Islet precursor cell (in vitro differentiated cells): ENCODE measurements at regions not wholly inside any gene's neighbourhood (a gene's known extent, or its start where the extent isn't known, plus 50 kb on each side); places are given as distances from the start of the nearest gene placed in this dataset.
"Not testable (repeated sequence)": the region's sequence is repeated elsewhere in the genome, so short reads cannot be mapped to it uniquely, and the experiment has no call there.

Experiments
- DNase-seq: peaks from one replicate; pipeline ENCODE4 v3.0.0-alpha.2; 2018

DNA sequence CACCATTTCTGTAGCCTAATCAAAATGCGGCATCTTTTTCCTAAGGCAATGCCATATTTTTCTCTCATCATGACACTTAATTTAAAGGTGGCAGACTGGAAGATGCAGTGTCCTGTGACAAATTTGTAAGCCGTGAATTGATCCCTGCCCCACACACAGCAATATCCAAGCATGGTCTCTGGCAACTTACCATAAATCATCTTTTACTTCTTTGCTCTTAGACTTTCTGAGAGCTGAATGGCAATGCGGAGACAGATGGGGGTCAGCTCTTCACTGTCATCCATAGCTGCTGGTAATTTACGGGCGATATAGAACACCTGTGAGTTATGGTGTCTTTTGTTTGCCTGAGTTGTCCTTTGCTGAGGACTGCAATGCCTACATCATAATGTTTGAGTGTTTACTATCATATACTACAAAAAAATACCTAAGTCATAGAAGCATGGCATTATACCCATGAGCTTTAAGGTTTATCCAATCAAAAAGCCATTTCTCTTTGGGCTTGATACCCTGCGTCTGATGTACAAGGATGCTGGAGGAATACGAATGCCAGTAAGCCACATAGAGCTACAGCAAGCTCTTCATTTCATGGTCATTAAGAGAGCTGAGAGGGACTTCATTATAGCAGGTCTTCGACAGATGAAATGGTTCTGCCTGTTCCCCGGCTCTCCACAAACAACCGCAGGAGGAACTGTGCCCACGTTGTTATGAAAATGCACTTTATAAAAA is 148.1 kb downstream of the TRIML1 start:
- DNase-seq, result no peak

DNA sequence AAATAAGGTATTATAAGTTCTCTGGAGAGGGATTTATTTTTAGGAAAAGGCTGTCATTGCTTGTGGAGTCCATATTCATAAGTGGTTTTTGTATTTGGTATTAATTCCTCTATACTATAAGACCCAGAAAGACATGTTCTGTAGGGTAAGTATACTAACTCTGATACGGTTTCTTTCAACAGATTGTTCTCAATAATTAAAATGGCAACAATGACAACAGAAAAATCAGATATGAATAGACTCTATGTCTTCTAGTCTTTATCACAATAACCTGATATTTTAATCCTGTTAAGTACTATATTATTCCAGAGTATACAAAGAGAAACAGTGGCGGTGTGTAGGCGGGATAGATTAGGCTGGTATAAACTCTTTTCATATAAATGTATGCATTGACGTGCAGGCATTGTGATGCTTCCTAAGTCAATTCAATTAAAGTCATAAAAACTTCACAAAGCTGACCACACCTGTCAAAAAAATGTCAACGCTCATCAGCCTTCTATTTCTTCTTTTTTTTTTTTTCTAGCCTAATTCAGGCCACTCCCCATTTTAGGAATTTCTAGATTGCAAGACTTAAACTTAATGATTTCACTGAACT is 150.4 kb downstream of the TRIML1 start:
- DNase-seq, result no peak

DNA sequence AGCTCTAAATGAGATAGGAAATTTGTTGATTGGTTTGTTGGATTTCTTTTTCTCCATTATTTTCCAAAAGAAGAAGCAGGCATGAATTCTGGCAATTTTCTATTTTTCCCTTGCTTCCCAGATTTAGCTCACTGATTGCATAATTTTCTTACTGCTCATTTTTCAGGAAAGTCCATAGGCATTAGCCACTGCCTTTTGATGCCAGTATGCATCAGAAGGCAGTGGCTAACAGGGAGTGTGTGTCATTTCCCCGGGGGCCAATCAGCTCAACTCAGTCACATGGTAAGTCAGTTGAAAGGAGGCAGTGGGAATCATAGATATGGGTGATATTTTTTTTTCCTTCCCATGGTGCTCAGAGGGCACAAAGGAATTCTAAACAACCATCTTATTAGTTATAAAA is 156.7 kb downstream of the TRIML1 start:
- DNase-seq, result no peak

DNA sequence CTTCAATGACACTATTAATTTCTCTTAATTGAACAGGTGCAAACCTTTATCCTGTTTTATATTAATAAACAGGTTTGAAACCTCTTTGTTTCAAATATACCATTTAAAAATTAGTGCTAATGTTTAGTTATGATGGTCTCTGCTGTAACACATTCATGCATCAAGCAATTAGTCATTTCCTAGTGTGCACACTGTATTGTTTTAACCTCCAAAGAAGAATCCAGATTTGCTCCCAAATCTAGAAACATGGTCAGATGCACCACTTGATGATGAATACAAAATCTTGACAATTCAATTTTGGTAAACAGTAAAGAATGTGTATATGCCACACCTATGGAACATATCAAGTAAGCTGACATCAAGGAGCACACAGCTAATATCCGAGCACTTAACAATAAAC is 157.1 kb downstream of the TRIML1 start:
- DNase-seq, result no peak

DNA sequence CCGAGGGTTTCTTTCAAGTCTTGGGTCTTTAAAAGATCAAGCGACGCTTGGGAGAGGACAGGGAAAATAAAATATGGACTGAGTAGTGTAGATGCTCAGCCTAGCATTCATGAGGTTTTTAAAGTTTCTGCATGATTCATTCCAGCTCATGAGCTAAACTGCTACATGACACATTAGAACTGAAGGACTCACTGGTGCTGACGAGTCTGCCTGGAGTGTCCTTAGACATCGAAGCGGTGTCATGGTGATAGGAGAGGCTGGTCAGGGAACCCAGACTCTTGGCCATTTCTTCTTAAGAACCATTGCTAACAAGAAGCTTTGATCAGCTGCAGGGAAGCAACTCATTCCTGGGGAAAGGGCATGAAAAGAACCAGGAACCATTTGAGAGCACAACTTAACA is 158.6 kb downstream of the TRIML1 start:
- DNase-seq, result no peak

DNA sequence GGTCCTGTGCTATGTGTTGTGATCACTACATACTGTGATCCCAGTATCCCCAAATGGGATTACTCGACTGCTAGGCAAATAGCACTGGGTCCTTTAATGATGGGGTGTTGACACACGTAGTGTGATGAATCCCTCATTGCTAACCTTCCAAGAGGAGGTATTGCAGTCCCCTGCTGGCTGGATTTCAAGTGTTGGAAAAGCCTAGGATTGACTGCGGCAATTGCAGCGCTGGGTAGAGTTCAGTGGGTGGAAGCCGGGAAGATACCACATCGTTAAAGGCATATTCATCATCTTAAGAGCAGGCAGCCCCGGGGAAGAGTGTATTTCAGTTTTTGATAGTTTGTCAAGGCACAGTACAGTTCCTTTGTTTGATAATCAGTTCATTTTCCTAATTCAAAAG is 159.9 kb downstream of the TRIML1 start:
- no peak for DNase-seq

DNA sequence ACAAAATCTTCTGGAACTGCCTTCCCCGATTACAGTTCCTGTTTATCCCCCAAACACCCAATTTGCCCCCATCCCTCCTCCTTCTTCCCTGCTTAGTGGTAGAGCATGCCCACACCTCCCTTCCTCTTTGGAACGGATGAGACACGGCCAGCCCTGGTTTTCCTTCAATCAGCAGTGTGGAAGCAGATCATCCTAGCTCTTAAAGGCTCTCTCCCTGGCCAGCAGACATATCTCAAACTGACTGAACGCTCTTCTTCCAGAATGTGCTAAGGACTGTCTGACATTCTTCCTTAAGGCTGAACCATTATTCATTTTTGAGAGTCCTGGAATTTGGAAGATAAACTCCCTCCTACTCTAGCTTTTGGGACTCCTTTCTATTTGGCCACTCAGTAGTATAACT is 161.1 kb downstream of the TRIML1 start:
- DNase-seq, result no peak

DNA sequence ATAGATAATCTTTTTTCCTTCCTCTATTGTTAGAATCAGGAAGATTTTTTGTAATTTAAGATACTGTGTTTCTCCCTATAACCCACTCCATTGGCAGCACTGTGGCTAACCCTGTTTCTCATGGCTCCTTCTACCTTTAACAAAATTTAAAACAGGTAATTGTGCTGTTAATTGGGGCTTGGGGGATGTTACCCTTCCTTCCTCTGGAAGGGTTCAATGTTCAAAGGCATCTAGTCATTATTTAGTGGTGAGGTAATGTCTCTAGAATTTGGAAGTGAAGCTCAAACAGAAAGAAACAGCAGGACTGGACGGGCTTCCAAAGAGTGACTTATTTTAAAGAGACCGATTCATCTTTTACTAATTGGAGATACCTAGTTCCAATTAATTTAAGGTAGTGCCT is 166.4 kb downstream of the TRIML1 start:
- no peak for DNase-seq

DNA sequence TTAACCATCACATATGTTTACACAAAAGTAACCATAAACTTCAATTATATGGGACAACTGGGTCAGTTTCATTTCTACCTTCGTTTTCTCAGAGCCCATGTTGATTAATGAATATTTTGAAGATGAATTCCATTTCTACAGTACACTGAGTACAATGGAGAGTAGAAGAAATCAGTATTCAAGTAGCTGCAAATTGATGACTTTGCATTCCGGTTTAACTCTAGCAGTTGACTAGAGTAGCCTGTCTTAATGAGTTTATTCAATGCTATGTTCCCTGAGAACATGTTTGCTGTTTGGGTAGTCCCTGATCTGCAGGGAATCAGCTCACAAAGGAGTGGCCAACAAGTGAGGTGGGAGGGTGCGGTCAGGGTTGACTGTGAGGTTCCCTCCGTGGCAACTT is 168.3 kb downstream of the TRIML1 start:
- no peak for DNase-seq

DNA sequence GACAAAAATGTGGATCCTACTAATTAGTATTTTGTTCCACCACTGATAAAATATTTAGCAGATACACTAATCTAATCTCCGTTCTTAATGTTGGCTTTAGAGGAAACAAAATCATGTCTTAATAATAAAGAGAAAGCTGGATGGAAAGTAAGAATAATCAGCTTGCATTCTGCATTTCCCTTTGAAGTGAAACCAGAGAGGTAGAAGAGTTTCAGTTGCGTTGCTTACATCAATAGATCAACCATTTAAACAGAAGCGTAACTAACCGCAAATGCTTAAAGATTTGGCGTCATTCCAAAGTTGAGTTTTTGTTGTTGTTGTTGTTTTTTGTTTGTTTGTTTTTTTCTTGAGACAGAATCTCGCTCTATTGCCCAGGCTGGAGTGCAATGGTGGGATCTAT is 168.9 kb downstream of the TRIML1 start:
- DNase-seq, result no peak

DNA sequence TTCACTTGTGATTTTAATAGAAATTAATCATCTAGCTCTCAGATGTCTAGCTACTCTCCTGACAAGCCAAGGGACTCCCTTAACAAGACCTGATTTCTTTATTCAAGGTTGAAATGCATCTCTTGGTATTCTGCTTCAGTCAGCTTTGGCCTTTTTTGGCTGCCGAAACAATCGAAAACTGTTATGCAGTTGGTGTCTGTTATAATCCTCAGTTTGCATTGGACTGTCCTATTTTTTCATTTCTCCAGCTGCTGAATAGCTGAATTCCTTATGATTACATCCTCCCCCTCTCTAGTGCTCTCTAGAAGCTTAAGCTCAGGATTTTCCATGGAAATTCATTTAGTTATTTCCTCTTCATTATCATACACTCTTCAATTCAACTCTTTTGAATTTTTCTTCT is 177.2 kb downstream of the TRIML1 start:
- DNase-seq, result no peak

DNA sequence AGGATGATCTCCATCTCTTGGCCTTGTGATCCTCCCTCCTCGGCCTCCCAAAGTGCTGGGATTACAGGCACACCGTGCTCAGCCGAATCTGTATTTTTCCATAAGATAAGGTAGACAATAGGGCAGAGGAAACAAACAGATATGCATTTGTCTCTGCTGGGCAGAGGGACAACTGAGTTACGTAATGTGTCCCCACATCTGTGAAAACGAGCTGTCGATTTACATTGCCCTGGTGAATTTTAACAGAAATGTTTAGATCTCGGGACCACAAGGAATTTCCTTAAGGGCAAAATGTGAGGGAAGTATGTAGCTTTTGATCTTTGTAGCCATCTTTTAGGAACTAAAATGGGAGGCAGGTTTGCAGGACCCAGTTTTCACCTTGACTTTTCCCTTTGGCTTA is 189.7 kb downstream of the TRIML1 start:
- no peak for DNase-seq

DNA sequence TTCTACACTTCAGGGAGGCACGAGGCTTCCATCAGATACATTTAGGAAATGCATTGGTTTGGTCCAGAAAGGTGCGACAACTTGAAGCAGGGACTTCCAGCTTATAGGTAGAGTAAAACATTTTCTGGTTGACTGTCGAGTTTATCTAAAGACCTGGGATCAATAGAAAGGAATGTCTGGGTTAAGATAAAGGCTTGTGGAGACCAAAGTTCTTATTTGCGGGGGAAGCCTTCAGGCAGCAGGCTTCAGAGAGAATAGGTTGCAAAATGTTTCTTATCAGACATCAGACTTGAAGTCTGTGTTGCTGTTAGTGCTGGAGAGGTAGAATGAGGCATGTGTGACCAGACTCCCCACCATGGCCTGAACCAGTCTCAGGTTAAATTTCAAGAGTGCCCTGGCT is 190.3 kb downstream of the TRIML1 start:
- no peak for DNase-seq

DNA sequence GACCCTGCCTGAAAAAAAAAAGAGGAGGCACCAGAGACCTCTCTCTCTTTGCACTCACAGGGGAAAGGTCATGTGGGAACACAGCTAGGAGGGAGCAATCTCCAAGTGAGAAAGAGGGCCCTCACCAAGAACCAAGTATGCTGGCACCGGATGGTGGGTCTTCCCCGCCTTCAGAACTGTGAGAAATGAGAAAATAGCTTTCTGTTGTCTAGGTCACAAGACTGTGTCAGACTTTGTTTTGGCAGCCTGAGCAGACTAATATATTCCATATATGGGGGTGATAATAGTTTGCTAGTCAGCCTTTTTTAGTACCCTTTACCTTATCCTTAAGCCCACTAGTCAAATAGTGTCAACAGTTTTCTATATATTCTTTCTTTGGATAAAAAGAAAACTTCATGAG is 193.0 kb downstream of the TRIML1 start:
- DNase-seq, result no peak

DNA sequence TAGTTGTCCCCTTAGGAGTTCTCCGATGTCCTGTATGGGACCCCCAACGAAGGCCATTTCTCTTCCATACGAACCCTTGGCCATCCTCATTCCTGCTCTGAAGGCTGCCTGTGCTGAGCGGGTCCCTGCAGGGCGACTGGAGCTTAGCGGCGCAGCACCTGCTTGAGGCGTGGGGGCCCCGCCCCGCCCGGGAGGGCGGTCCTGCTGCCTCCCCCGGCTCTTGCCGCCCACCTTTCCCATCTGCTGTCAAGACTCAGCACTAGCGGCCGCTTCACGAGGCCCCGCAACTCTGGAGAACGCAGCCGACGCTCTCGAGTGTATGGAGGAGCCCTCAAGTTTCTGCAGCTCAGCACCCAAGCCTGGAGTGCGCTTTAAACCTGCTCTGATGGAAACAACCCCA is 197.7 kb downstream of the TRIML1 start:
- no peak for DNase-seq

DNA sequence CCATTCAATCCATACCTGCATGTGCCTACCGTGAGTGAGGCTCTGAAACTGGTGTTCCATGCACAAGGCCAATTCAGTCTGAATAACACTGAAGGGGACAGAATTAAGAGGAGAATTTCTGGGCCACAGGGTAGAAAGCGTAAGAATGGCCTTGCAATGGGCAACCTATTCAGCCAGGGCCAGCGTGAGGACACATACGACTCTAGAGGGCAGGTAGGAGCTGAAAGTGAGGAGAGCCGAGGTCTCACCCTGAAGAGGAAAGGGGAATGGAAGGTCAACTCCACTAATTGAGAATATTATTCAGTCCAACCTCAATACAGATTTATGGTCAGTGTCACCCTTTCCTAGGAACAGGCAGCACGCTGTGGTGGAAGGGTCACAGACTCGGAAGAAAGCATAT is 202.2 kb downstream of the TRIML1 start:
- no peak for DNase-seq

DNA sequence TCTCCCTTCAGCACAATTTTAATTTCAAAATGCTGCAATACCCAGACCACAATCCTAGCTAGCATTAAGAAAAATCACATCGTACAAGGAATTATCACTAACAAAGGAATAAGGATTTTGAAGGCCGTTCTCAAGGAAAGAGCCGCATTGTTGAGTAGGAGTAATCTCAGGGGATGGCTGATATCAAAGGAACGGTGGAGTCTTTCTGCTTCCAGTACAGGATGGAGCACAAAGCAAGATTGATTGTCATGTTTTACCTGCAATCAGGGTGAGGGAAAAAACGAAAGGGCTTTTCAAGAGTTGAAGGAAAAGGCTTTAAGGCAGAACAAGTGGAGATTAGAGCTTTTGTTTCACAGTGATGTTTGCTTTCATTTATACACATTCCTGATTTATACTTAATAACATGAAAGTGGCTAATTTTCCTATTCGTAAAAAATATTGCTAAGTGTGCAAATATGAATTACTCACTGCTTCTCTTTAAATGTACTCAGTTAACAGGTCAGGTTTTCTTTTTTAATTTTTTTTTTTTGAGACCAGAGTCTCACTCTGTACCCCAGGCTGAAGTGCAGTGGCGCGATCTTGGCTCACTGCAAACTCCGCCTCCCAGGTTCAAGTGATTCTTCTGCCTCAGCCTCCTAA is 207.0 kb downstream of the TRIML1 start:
- no peak for DNase-seq

DNA sequence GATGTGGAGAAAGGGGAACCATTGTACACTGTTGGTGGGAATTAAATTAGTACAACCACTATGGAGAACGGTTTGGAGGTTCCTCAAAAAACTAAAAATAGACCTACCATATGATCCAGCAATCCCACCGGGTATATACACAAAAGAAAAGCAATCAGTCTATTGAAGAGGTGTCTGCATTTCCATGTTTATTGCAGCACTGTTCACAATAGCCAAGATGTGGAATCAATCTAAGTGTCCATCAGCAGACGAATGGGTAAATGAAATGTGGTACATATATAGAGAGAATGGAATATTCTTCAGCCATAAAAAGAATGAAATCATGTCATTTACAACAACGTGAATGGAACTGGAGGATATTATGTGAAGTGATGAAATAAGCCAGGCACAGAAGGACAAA is 208.1 kb downstream of the TRIML1 start:
- DNase-seq, result no peak

DNA sequence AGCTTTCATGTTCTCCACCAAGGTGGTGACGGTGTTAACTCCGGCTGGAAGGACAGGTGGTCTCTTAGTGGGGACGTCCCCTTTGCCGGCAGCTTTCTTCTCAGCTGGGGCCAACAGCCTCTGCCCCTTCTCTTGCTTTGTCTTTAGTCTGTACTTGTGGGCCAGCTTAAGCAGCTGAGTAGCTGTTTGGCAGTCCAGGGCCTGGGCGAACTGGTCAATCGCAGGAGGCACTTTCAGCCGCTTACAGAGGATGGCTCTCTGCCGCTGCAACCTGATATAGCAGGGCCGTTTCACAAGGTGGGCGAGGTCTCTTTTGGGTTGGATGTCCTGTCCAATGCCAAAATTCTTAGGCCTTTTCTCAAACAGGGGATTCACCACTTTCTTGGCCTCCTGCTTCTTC is 210.3 kb downstream of the TRIML1 start:
- DNase-seq, result not testable (repeated sequence)

DNA sequence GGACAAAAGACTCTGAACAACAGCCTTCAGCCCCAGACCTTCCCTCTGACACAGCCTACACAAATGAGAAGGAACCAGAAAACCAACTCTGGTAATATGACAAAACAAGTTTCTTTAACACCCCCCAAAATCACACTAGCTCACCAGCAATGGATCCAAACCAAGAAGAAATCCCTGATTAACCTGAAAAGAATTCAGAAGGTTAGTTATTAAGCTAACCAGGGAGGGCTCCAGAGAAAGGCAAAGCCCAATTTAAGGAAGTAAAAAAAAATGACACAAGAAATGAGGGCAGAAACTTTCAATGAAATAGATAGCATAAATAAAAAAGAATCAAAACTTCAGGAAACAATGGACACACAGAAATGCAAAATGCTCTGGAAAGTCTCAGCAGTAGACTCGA is 224.0 kb downstream of the TRIML1 start:
- DNase-seq, result no peak

DNA sequence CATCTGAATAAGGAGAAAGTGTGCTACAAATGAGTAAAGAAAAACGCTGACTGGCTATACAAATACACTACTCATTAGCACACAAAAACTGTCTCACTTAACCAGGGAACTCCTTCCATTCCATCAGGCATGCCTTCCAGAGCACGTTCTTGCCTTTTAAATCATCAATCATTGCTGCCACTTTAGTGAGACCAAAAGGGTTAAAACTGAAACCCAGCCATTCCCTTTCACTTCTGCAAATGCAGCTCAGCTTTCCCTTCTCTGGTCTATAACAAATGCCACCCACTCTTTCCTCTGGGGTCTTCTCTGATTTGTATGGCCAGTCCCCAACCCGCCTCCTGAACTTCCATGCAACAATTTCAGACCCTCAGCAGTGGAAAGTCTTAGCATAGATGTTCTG is 231.5 kb downstream of the TRIML1 start:
- no peak for DNase-seq

DNA sequence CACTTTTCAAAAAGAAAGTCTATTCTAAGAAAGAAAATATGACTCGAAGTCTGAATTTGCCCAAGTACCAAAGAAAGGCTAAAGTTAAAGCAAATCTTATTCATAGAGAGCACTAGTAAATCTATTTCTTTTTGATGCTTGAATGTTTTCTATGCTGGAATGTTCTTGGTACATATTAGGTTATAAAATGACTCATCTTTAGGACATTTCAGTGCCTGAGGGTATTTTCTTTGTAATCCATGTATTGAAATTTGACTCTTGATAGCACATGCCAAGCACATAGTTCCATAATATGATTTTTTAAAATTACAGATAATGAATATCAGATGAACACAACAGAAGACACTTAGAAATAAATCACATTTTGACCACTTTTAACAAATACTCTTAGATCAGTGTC is 232.8 kb downstream of the TRIML1 start:
- no peak for DNase-seq

DNA sequence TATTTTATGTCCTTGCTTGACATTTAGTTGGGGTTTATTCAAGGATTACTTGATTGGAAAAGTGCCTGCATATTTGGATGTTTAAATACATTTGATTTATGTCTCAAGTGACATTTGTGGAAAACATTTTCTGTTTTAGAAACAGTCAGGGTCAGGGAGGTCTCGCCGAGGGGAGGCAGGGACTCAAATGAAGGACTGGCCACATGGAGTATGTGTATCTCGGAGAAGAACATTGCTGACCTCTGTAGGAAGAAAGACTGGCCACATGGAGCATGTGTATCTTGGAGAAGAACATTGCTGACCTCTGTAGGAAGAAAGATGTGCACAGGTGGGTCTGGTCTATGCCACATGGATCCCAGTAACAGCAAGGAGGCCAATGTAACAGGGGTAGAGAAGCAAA is 233.6 kb downstream of the TRIML1 start:
- DNase-seq, result peak; percentile 89

DNA sequence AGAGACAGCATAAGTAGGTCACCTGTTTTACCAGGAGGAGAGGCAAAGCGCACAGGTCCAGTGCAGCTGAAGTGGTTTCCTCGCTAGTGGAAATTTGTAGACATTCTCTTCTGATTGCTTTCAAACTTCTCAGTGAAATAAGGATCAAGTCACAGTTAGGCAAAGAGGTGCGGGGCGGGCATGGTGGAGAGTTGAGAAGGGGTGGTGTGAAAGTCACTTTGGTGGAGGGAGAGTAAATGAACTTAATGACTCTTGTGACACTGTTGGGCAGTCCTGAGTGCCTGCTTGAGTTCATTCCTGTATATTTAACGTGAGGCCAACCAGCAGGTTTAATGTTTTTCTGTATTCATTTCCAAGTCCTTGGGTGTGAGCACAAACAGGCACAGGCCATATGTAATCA is 235.6 kb downstream of the TRIML1 start:
- no peak for DNase-seq

DNA sequence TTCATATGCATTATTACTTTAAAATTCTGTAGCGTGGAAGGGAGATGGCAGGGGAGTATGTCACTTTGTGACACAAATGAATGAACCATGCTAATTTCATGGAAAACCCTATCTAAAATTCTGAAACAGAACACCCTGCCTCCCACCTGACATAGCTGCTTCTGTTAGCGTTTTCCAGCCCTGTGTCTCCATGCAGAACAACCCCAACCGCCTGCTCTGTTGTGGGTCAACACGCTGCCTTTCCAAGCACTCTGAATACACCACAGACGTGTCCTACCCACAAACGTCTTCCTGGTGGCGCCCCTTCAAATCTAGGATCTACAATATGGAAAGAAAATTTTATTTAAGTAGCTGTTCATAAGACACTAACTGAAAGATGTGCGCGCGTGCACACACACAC is 238.6 kb downstream of the TRIML1 start:
- no peak for DNase-seq
